ENCODE measurements at regions not wholly inside any gene's neighbourhood (a gene's known extent, or its start where the extent isn't known, plus 50 kb on each side); places are given as distances from the start of the nearest gene placed in this dataset.

GRCh38 chr13:105956921-105957320 lies 578.5 kb downstream of the EFNB2 start:
- no peak for TF ChIP-seq CTCF (IDR thresholded peaks at IDR 0.05; ENCODE audit: insufficient read depth, low read depth, low read length)
- POLR2A ChIA-PET: no interaction called here

GRCh38 chr13:105952973-105953290 lies 582.5 kb downstream of the EFNB2 start:
- DNase-seq (ENCODE audit: low read depth): no peak
- Histone ChIP-seq H3K4me3 (ENCODE audit: low read depth, low read length) (no peak overlapping the region), H3K36me3 (ENCODE audit: control insufficient read depth, insufficient read depth, low read length) (no peaks in the 10 kb centered on the region), H3K27me3 (ENCODE audit: control insufficient read depth, insufficient read depth, low read length) (no peaks in the 10 kb centered on the region)
- ChIA-PET POLR2A (no interaction called here), CTCF (no interaction called here)
- no peak for TF ChIP-seq CTCF (IDR thresholded peaks at IDR 0.05; ENCODE audit: insufficient read depth, low read depth, low read length)

More at GRCh38 chr13:105956921-105957320, 578.5 kb downstream of the EFNB2 start:
- no peak for DNase-seq (ENCODE audit: low read depth)
- Histone ChIP-seq H3K36me3 (ENCODE audit: control insufficient read depth, insufficient read depth, low read length) (no peaks in the 10 kb centered on the region), H3K27me3 (ENCODE audit: control insufficient read depth, insufficient read depth, low read length) (no peaks in the 10 kb centered on the region), H3K4me3 (ENCODE audit: low read depth, low read length) (no peak overlapping the region)
- CTCF ChIA-PET: no interaction called here

GRCh38 chr13:105952233-105952972 lies 583.1 kb downstream of the EFNB2 start:
- POLR2A ChIA-PET: no interaction called here
- no peak for TF ChIP-seq CTCF (IDR thresholded peaks at IDR 0.05; ENCODE audit: insufficient read depth, low read depth, low read length)
- Histone ChIP-seq H3K36me3 (ENCODE audit: control insufficient read depth, insufficient read depth, low read length) (no peaks in the 10 kb centered on the region), H3K27me3 (ENCODE audit: control insufficient read depth, insufficient read depth, low read length) (no peaks in the 10 kb centered on the region), H3K4me3 (ENCODE audit: low read depth, low read length) (no peak overlapping the region)
- CTCF ChIA-PET: no interaction called here
- no peak for DNase-seq (ENCODE audit: low read depth)

GRCh38 chr13:105948143-105948542 lies 587.3 kb downstream of the EFNB2 start:
- DNase-seq (ENCODE audit: low read depth): no peak
- no peak for TF ChIP-seq CTCF (IDR thresholded peaks at IDR 0.05; ENCODE audit: insufficient read depth, low read depth, low read length)
- Histone ChIP-seq H3K36me3 (ENCODE audit: control insufficient read depth, insufficient read depth, low read length) (no peaks in the 10 kb centered on the region), H3K4me3 (ENCODE audit: low read depth, low read length) (no peak overlapping the region), H3K27me3 (ENCODE audit: control insufficient read depth, insufficient read depth, low read length) (no peaks in the 10 kb centered on the region)
- CTCF ChIA-PET: interaction anchor here (0.7 kb wide), 1 partner anchor 11 kb away, joined by 3 read pairs; no protein-coding TSS in a partner anchor
- POLR2A ChIA-PET: no interaction called here

- H3K36me3 ChIP-seq (ENCODE audit: control insufficient read depth, insufficient read depth, low read length): no peaks in the 10 kb centered on the region
- no peak for TF ChIP-seq CTCF (IDR thresholded peaks at IDR 0.05; ENCODE audit: insufficient read depth, low read depth, low read length)
- no peak for DNase-seq (ENCODE audit: low read depth)
- H3K4me3 ChIP-seq (ENCODE audit: low read depth, low read length): no peak overlapping the region
- ChIA-PET POLR2A (no interaction called here), CTCF (no interaction called here)
- no peaks in the 10 kb centered on the region for H3K27me3 ChIP-seq (ENCODE audit: control insufficient read depth, insufficient read depth, low read length)
These were observed 594.6 kb downstream of the EFNB2 start for GRCh38 chr13:105940882-105941281.

All from BJ (cell line).